LNCAP (cell line): ENCODE measurements at regions not wholly inside any gene's neighbourhood (a gene's known extent, or its start where the extent isn't known, plus 50 kb on each side); places are given as distances from the start of the nearest gene placed in this dataset.
A peak's percentile ranks its signal among the peaks of the same experiment; 100 is the strongest.

Source experiments
- CTCF ChIP-seq: fragments of 450-650 bp; IDR thresholded peaks from 2 replicates; pipeline ENCODE4 v1.5.1; 2017; ENCODE audit warnings: mild to moderate bottlenecking

- peak; percentile 47; the same call in 1 of the 2 replicates for TF ChIP-seq CTCF
These were observed 52.8 kb upstream of the FILIP1 start for GRCh38 chr6:75546381-75546780.

GRCh38 chr6:75550544-75551167, 51.0 kb upstream of the SENP6 start:
- TF ChIP-seq CTCF: no peak

- no peak for TF ChIP-seq CTCF
These were observed 50.2 kb upstream of the SENP6 start for GRCh38 chr6:75551367-75551952.
